ENCODE measurements at regions not wholly inside any gene's neighbourhood (a gene's known extent, or its start where the extent isn't known, plus 50 kb on each side); places are given as distances from the start of the nearest gene placed in this dataset.

- CTCF ChIA-PET = interaction anchor here (1.5 kb wide), 1 partner anchor 11 kb away, joined by 4 read pairs; no protein-coding TSS in a partner anchor
- DNase-seq (ENCODE audit: low read depth, low spot score) = no peak
- intact Hi-C loops (cut with micrococcal nuclease) = no loop called here
These were observed 69.5 kb downstream of the C11orf91 start for GRCh38 chr11:33630936-33631748.

More at GRCh38 chr11:33630936-33631748, 69.5 kb downstream of the C11orf91 start:
- no TSS peak for BruUV-seq (replicated peaks)
- Histone ChIP-seq H3K79me2 (ENCODE audit: control insufficient read depth, insufficient read depth, low read length) (no peaks in the 10 kb centered on the region), H3K4me3 (replicated peaks in 1 of 3; ENCODE audit: insufficient read depth in 1 of 3, low read depth in 1 of 3, low read length in 3 of 3) (no peak overlapping the region), H3K4me2 (ENCODE audit: insufficient read depth, low read length) (no peak overlapping the region), H2AFZ (ENCODE audit: low read depth, low read length) (no peak overlapping the region), H3K9me3 (replicated peaks; ENCODE audit: control insufficient read depth, insufficient read depth, low read length) (no peaks in the 10 kb centered on the region), H3K9me1 (replicated peaks; ENCODE audit: control insufficient read depth, extremely low read depth, insufficient read depth, low read length) (no peaks in the 10 kb centered on the region), H3K27ac (ENCODE audit: insufficient read depth, low read depth, low read length) (no peak overlapping the region), H3K36me3 (ENCODE audit: control insufficient read depth in 2 of 2, extremely low read depth in 1 of 2, insufficient read depth in 2 of 2, low read length in 2 of 2) (no peaks in the 10 kb centered on the region), H3K9ac (replicated peaks; ENCODE audit: extremely low read depth, insufficient read depth, low read length) (no peak overlapping the region), H3K27me3 (ENCODE audit: control insufficient read depth in 2 of 2, insufficient read depth in 2 of 2, low read length in 2 of 2) (no peaks in the 10 kb centered on the region), H4K20me1 (replicated peaks; ENCODE audit: control insufficient read depth, extremely low read depth, insufficient read depth, low read length) (no peaks in the 10 kb centered on the region), H3K4me1 (ENCODE audit: control insufficient read depth, extremely low read depth, insufficient read depth, low read length) (peaks cover 5% of the 10 kb centered on the region)
- dilution Hi-C loops (cut with MboI; ENCODE audit: extremely low pct_ligation_motif_present, low sequenced_read_pairs) = no loop called here
- TF ChIP-seq JUN (IDR thresholded peaks at IDR 0.05; ENCODE audit: borderline replicate concordance, insufficient read depth, insufficient read length, low read depth) = no peak
- TF ChIP-seq CTCF (IDR thresholded peaks at IDR 0.05; ENCODE audit: extremely low read depth in 1 of 2, insufficient read depth in 1 of 2, low read depth in 1 of 2, low read length in 2 of 2) = no peak
- TF ChIP-seq, protein P1, sequence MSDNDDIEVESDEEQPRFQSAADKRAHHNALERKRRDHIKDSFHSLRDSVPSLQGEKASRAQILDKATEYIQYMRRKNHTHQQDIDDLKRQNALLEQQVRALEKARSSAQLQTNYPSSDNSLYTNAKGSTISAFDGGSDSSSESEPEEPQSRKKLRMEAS (IDR thresholded peaks at IDR 0.05; ENCODE audit: insufficient read depth, insufficient read length) = no peak
- no peak for TF ChIP-seq EZH2 (IDR thresholded peaks at IDR 0.05; ENCODE audit: borderline replicate concordance, low read depth, low read length, severe bottlenecking)
- TF ChIP-seq FOS (IDR thresholded peaks at IDR 0.05; ENCODE audit: borderline replicate concordance, insufficient read depth, low read length) = no peak
- no peak for TF ChIP-seq GATA2 (IDR thresholded peaks at IDR 0.05; ENCODE audit: insufficient read depth, insufficient read length, low read depth, low read length)
- TF ChIP-seq MYC (IDR thresholded peaks at IDR 0.05; ENCODE audit: low read depth, low read length) = no peak
- no peak for TF ChIP-seq POLR2AphosphoS5 (IDR thresholded peaks at IDR 0.05; ENCODE audit: insufficient read depth, low read depth, low read length)
- no peak for TF ChIP-seq POLR2A (IDR thresholded peaks at IDR 0.05; ENCODE audit: low read depth, low read length)
- FAIRE-seq = peak; percentile 53
- POLR2A ChIA-PET = interaction anchor here (0.6 kb wide), 1 partner anchor 14 kb away, joined by 3 read pairs; no protein-coding TSS in a partner anchor
